ENCODE measurements at regions not wholly inside any gene's neighbourhood (a gene's known extent, or its start where the extent isn't known, plus 50 kb on each side); places are given as distances from the start of the nearest gene placed in this dataset.

DNA sequence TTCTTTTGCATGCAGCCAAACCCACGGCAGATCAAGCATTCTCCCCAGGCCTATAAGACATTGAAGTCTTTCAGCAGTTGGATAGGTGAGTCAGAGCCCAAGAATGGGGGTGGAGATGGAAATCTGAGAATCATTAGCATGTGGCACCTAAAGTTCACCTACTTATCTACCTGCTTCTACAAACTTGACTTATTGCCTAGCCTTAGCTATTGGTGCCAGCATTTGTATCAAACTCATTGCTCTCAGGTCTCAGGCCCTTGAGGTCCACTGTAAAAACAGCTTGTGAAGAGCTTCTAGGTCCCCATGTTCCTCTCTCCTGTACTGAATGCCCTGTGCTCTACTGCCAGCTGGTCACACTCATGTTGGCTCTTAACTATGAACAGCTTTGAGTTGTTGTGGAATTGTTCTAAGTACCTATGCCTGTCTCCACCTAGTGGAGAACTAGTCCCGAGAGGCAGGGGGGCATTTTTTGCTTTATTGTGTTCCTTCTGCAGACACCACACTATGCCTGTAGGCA lies 278.4 kb upstream of the SPRED2 start:
- intact Hi-C loops (cut with micrococcal nuclease), result no loop called here
- no peak for DNase-seq
- ATAC-seq, result no peak

- DNase-seq (no peak), ATAC-seq (no peak)
- intact Hi-C loops (cut with micrococcal nuclease), result no loop called here
Observed at GRCh38 chr2:65710356-65710755, 278.0 kb upstream of the SPRED2 start.

DNA sequence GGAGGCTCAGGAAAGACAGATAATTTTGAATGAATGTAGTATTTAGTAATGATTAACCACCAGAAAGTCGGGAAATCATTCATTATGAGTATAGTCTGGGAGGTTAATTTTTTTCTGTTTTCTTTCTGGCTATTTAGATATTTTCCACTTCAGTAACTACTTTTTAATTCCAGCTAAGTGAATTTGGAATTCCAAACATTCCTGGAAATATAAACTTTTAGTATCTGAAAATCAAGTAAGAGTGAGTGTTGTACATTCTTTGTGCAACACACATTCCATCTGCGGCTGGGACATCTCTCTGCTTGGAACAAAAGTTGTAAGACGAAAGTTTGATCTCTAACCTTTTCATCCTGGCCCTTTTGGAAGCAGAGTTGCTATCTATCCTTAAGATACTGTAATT lies 275.7 kb upstream of the SPRED2 start:
- ATAC-seq (no peak), DNase-seq (no peak)
- intact Hi-C loops (cut with micrococcal nuclease), result no loop called here

GRCh38 chr2:65706411-65706810 lies 274.0 kb upstream of the SPRED2 start:
- DNase-seq (no peak), ATAC-seq (no peak)
- intact Hi-C loops (cut with micrococcal nuclease), result no loop called here

- ATAC-seq, result no peak
- intact Hi-C loops (cut with micrococcal nuclease), result no loop called here
- DNase-seq, result no peak
Observed at GRCh38 chr2:65701191-65701590, 268.8 kb upstream of the SPRED2 start.

- intact Hi-C loops (cut with micrococcal nuclease), result no loop called here
- no peak for ATAC-seq
- DNase-seq, result no peak
Observed at GRCh38 chr2:65700720-65701119, 268.3 kb upstream of the SPRED2 start.

GRCh38 chr2:65700004-65700651 lies 267.7 kb upstream of the SPRED2 start:
- DNase-seq, result no peak
- ATAC-seq, result no peak
- intact Hi-C loops (cut with micrococcal nuclease), result no loop called here

DNA sequence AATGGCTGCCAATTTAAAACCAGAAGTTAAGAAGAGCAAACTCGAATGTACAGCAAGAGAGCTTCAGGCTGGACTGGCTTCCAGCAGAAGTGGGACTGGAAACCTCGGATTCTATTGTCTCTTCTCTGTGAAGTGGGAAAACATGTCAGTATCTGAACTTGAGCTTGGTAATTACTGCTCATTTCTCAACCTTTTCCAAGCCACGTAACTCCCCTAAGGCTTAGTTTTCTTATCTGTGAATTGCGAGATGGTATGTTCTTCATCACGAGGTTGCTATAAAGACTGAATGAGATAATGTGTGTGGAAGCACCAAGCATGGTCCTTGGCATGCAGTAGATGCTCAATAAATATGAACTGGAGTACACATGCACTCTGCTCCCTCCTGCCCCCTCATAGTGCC lies 259.4 kb upstream of the SPRED2 start:
- intact Hi-C loops (cut with micrococcal nuclease), result no loop called here
- no peak for DNase-seq
- no peak for ATAC-seq

DNA sequence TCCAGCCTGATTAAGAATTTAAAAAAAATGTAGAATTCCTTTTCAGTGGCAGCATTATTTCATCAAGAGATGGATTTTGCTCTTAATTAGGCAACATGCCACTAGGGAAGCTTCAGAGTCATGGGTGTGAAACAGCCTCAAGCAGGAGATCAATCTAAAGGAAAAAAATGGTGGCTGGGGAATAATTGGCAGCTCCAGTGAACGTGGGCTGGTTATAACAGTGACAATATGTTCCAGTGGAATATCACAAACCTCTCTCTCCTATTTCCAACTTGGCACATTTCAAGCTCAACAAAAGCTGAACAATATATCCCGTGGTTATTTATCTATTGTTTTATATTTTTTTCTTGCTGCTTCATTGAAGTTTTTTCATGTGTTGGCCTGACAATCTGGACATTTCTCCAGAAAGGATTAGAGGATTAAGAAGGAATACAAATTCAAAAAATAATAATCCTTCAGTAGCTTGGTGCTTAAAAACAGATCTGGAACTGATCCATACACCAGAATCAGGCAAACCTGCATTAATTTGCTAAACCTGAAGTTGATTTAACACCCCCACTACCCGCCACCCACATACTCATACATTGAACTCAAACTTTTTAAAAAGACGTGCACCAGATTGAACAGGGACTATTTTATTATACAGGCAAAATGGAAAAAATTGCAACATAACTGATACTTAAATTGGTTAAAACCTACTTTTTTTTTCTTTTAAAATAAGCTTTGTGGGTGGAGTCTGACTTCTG lies 255.9 kb upstream of the SPRED2 start:
- ATAC-seq (no peak), DNase-seq (no peak)
- intact Hi-C loops (cut with micrococcal nuclease), result no loop called here

DNA sequence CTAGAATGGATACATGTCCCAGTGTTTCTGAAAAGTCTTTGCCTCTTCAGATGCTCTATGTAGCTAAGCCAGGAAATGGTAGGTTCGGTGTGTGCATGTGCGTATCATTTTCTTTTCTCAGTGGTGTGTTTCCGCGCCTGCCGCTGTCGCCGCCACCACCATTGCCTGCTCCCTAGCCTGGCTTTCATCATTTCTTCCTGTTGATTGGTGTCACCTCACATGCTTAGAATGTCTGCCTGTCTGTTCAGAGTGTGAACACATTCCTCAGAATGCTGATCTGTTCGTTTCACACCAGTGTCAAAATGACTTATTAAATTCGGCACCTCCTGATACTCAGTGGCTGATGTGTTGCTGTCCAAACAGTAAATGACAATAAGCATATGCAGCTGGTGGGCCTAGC lies 255.2 kb upstream of the SPRED2 start:
- peak; percentile 60 for ATAC-seq
- no peak for DNase-seq
- intact Hi-C loops (cut with micrococcal nuclease), result no loop called here

DNA sequence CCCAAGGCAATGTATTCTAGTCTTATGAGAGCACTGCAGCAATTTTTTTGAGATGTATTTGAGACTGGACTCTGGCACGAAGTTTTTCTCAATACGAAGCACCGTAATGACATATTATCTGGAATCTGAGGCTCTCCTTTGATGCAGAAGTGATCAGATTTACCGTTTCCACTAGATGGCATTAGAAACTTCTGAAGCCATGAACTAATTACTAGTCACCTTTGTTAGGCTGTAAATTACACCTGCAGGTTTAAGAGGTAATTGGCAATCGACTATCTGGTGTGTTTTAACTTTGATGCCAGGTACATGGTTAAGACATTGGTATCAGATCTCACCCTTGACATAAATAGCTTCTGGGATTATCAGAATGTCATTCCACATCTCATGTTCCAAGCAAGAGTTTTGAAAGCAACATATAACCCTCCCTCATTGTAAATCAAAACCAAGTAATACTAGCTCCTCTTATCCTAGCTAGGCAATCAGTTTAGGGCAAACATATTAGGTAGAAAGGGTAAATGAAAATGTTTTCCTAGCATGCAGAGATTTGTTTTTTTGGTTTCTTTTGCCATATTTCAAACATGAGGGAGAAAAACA lies 254.6 kb upstream of the SPRED2 start:
- intact Hi-C loops (cut with micrococcal nuclease), result no loop called here
- no peak for DNase-seq
- ATAC-seq, result no peak

GRCh38 chr2:65681503-65681902 lies 249.1 kb upstream of the SPRED2 start:
- intact Hi-C loops (cut with micrococcal nuclease), result no loop called here
- ATAC-seq (no peak), DNase-seq (no peak)

- ATAC-seq, result no peak
- intact Hi-C loops (cut with micrococcal nuclease), result no loop called here
- DNase-seq, result no peak
Observed at GRCh38 chr2:65678779-65679391, 246.5 kb upstream of the SPRED2 start.

- no peak for ATAC-seq
- DNase-seq, result no peak
- intact Hi-C loops (cut with micrococcal nuclease), result no loop called here
Observed at GRCh38 chr2:65675350-65675749, 243.0 kb upstream of the SPRED2 start.

DNA sequence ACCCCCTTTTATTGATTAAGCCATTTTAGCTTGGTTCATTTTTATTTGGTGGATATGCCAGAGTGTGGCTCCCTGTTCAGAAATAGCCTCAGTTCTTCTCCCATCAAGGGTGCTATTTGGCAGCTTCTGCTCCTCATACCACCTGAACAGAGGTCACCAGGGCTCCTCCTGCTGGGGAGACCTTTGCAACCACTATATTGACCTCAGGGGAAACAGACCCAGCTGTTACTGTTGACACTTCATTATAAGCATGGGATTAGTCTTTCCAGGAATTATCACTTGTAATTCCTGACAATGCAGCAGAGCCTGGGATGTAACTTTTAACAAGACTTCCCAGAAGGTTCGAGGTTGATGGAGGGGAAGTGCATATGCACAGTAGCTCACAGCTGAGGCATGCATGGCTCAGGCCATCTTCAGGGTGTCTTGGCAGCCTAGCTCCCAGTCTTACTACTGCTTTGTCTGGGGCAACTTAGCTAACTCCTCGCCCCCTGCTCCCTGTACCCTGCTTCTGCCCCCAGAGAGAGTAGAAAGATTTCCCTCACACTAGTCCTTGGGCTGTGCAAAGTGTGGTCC lies 239.4 kb upstream of the SPRED2 start:
- intact Hi-C loops (cut with micrococcal nuclease), result no loop called here
- DNase-seq, result no peak

GRCh38 chr2:65669574-65669973 lies 237.2 kb upstream of the SPRED2 start:
- DNase-seq, result no peak
- intact Hi-C loops (cut with micrococcal nuclease), result no loop called here
- ATAC-seq, result no peak

More for the DNA sequence above, 239.4 kb upstream of the SPRED2 start:
- ATAC-seq, result no peak

GRCh38 chr2:65668744-65669143 lies 236.3 kb upstream of the SPRED2 start:
- no peak for ATAC-seq
- intact Hi-C loops (cut with micrococcal nuclease), result no loop called here
- DNase-seq, result no peak

DNA sequence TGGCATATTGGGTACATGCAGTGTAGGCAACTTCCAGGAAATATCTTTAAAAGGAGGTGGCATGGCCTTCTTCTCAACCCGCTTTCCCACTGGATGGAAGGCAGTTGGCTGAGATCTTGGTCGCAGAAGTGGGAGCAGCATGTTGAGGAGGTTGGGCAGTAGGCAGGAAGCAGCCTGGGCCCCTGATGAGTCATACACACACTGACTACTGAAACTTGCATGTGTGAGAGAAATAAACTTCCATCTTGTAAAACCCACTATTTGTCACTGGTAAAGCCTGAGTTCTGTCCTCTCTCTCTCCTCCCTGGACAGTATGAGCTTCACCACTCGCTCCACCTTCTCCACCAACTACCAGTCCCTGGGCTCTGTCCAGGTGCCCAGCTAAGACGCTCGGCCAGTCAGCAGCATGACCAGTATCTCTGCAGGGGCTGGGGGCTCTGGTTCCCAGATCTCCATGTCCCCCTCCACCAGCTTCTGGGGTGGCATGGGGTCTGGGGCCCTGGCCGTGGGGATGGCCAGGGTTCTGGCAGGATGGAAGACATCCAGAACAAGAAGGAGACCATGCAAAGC lies 233.8 kb upstream of the SPRED2 start:
- ATAC-seq (no peak), DNase-seq (no peak)
- intact Hi-C loops (cut with micrococcal nuclease), result no loop called here

GRCh38 chr2:65664931-65665330 lies 232.5 kb upstream of the SPRED2 start:
- ATAC-seq, result no peak
- DNase-seq, result no peak
- intact Hi-C loops (cut with micrococcal nuclease), result no loop called here

Data from left ventricle myocardium superior (tissue), 1 donor.